ENCODE measurements at regions not wholly inside any gene's neighbourhood (a gene's known extent, or its start where the extent isn't known, plus 50 kb on each side); places are given as distances from the start of the nearest gene placed in this dataset.

DNA sequence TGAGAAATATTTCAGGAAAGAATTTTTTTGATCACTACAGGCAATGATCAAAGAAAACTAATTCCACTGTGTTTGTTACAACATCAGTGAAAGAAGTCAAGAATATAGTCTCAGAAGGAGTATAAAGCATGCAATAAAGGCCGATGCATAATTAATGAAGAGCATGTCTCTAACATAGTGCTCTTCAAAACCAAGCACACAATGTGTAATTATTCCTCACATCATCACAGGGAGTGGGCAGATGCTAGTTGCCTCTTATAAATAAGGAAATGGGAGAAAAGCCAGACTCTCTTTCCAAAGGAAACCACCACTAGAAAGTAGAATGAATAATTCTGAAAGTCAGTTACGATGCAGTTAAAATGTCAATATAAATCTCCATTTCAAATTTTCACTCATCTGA lies 220.1 kb downstream of the TEX36 start:
- no peak for DNase-seq (ENCODE audit: low read depth)
- no peak overlapping the region for H3K4me3 ChIP-seq (ENCODE audit: low read length)
- TF ChIP-seq, protein P1, sequence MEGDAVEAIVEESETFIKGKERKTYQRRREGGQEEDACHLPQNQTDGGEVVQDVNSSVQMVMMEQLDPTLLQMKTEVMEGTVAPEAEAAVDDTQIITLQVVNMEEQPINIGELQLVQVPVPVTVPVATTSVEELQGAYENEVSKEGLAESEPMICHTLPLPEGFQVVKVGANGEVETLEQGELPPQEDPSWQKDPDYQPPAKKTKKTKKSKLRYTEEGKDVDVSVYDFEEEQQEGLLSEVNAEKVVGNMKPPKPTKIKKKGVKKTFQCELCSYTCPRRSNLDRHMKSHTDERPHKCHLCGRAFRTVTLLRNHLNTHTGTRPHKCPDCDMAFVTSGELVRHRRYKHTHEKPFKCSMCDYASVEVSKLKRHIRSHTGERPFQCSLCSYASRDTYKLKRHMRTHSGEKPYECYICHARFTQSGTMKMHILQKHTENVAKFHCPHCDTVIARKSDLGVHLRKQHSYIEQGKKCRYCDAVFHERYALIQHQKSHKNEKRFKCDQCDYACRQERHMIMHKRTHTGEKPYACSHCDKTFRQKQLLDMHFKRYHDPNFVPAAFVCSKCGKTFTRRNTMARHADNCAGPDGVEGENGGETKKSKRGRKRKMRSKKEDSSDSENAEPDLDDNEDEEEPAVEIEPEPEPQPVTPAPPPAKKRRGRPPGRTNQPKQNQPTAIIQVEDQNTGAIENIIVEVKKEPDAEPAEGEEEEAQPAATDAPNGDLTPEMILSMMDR (conservative IDR thresholded peaks at IDR 0.05; ENCODE audit: low read depth, low read length), result no peak

DNA sequence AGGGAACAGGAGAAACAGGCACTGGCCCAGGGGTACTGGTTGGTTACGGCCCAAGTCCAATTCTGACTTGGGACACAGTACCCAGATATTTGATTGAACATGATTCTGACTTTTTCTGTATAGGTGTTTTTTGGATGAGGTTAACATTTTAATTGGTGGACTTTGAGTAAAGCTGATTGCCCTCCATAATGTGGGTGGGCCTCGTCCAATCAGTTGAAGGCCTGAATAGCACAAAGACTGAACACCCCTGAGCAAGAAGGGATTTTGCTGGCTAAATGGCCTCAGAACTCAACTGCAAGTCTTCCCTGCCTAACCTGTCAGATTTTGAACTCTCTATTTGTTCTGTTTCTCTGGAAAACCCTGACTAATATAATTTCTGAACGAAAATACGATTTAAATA lies 222.6 kb downstream of the TEX36 start:
- DNase-seq (ENCODE audit: low read depth), result no peak
- no peak overlapping the region for H3K4me3 ChIP-seq (ENCODE audit: low read length)
- TF ChIP-seq, protein P1 (conservative IDR thresholded peaks at IDR 0.05; ENCODE audit: low read depth, low read length), result no peak

DNA sequence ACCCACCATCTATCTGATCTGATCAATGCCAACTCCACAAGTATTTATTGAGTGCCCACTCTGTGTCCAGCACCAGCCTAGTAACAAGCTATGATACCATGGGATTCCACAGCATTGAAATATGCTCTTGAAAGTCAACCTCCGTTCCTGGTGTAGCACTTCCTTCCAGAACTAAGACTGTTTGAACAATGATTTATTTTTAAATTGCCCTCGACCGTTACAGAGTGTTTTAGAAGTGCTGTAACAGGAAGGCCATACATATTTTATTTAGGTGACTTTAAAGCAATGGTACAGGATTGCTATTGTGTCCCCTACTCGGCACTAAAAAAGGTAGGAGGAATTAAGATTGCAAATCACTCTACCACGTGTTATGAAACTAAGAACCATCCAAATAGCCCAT lies 225.6 kb downstream of the TEX36 start:
- H3K4me3 ChIP-seq (ENCODE audit: low read length), result no peak overlapping the region
- TF ChIP-seq, protein P1 (conservative IDR thresholded peaks at IDR 0.05; ENCODE audit: low read depth, low read length), result no peak
- DNase-seq (ENCODE audit: low read depth), result no peak

DNA sequence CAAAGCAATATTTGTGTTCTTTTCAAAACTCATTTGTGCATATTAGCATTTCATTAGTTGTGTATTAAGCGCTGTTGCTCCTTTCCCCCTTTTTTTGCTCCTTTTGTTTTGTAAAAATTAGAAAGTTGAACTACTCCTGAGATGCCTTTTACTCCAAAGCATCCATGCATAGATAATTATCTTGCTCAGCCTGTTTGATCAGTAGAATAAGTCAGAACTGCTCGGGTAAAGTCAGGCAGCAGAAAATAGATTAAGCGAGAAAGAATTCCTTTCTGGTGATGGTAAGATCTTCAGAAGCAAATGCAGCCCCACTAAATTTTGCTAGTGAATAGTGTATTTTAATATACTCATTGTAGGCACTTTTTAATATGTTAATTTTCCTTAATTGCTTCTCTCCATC lies 227.1 kb downstream of the TEX36 start:
- DNase-seq (ENCODE audit: low read depth), result no peak
- no peak overlapping the region for H3K4me3 ChIP-seq (ENCODE audit: low read length)
- TF ChIP-seq, protein P1 (conservative IDR thresholded peaks at IDR 0.05; ENCODE audit: low read depth, low read length), result no peak

DNA sequence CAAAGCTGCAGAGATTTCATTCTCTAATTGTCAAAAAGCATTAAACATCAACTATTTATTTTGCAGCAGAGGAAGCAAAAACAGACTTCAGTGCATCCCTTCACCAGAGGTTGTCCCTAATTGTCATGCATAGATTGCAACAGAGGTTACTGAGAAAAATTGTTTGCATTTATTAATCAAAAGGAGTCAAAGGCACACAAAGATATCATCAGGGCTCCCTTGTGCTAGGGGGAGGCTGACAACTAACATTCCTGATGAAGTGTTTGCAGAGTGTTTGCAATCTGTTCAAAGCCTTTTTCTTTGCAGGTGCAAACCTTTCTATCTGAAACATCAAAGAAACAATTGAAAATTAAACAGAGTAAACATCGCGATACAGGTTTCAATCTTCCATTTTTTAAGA lies 227.5 kb downstream of the TEX36 start:
- H3K4me3 ChIP-seq (ENCODE audit: low read length), result no peak overlapping the region
- no peak for DNase-seq (ENCODE audit: low read depth)
- TF ChIP-seq, protein P1 (conservative IDR thresholded peaks at IDR 0.05; ENCODE audit: low read depth, low read length), result no peak

DNA sequence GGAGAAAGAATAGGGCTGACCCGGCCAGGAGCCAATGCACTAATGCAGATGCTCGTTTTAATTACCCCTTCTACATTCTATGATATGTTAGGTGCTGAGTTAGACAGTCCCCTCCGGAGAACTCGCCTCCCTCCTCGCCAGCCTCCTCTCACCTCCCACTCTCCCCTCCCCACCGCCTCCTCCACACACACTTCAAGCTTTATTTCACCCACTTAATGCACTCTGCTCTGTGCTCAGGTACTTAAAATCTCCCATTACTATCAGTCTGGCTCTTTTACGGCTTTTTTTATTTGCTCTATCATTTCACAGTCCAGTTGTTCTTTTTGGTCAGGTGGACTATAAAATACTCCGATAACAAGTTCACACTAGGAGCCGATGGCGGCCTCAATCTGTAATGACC lies 231.6 kb downstream of the TEX36 start:
- TF ChIP-seq, protein P1 (conservative IDR thresholded peaks at IDR 0.05; ENCODE audit: low read depth, low read length), result no peak
- no peak for DNase-seq (ENCODE audit: low read depth)
- no peak overlapping the region for H3K4me3 ChIP-seq (ENCODE audit: low read length)

DNA sequence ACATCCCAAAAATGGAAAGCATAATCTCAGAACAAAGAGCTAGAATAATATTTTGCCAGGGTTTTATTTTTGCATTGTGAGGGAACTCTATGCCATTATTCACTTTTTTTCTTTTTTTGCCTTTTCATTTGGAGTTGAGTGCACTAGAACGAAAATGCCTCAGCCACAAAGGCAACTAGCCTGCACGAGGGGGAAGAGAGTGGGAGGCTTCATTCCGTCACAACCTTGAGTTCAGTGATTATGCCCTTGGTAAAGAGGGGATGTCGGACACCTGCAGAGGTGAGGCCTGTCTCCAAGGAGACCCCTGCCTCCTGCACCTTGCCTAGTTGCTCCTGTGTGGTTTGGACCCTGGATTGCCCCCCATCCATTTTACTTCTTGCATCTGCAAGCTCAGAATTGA lies 232.7 kb downstream of the TEX36 start:
- TF ChIP-seq, protein P1 (conservative IDR thresholded peaks at IDR 0.05; ENCODE audit: low read depth, low read length), result no peak
- H3K4me3 ChIP-seq (ENCODE audit: low read length), result no peak overlapping the region
- DNase-seq (ENCODE audit: low read depth), result no peak
